ENCODE measurements at regions not wholly inside any gene's neighbourhood (a gene's known extent, or its start where the extent isn't known, plus 50 kb on each side); places are given as distances from the start of the nearest gene placed in this dataset.

GRCh38 chr4:147328189-147328588 lies 152.7 kb upstream of the EDNRA start:
- Histone ChIP-seq H3K4me1 (peaks cover 0 to 37% (median 11%) of the 10 kb centered on the region in 12 donors), H3K27me3 (no peaks in the 10 kb centered on the region), H3K27ac (peak overlapping the region in 7 of 12 donors; percentile 17 to 77 (median 56)), H3K9me3 (no peaks in the 10 kb centered on the region), H3K36me3 (no peaks in the 10 kb centered on the region), H3K4me3 (no peak overlapping the region)
- no peak for DNase-seq
- no peak for ATAC-seq
- WGBS, 4 donors, result 72 to 81% (median 79%) methylated on average over 2 of the region's 2 CpGs
- TF ChIP-seq, protein P1, sequence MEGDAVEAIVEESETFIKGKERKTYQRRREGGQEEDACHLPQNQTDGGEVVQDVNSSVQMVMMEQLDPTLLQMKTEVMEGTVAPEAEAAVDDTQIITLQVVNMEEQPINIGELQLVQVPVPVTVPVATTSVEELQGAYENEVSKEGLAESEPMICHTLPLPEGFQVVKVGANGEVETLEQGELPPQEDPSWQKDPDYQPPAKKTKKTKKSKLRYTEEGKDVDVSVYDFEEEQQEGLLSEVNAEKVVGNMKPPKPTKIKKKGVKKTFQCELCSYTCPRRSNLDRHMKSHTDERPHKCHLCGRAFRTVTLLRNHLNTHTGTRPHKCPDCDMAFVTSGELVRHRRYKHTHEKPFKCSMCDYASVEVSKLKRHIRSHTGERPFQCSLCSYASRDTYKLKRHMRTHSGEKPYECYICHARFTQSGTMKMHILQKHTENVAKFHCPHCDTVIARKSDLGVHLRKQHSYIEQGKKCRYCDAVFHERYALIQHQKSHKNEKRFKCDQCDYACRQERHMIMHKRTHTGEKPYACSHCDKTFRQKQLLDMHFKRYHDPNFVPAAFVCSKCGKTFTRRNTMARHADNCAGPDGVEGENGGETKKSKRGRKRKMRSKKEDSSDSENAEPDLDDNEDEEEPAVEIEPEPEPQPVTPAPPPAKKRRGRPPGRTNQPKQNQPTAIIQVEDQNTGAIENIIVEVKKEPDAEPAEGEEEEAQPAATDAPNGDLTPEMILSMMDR (IDR thresholded peaks at IDR 0.05), result no peak
- no peak for TF ChIP-seq POLR2A (IDR thresholded peaks at IDR 0.05)
- intact Hi-C loops (cut with DNase I), result loop anchor here in 2 of 10 donors (5.0 kb wide), 2 partner anchors 154 to 156 kb away; partner anchors contain the start of gene EDNRA (in 1 of the 2)

GRCh38 chr4:147328756-147329446 lies 152.0 kb upstream of the EDNRA start:
- TF ChIP-seq, protein P1 (IDR thresholded peaks at IDR 0.05), result no peak
- no peak for TF ChIP-seq POLR2A (IDR thresholded peaks at IDR 0.05)
- Histone ChIP-seq H3K9me3 (no peaks in the 10 kb centered on the region), H3K4me3 (no peak overlapping the region), H3K36me3 (no peaks in the 10 kb centered on the region), H3K27ac (peak overlapping the region in 6 of 12 donors; percentile 17 to 77 (median 55)), H3K4me1 (peaks cover 0 to 40% (median 11%) of the 10 kb centered on the region in 12 donors), H3K27me3 (no peaks in the 10 kb centered on the region)
- intact Hi-C loops (cut with DNase I), result loop anchor here in 2 of 10 donors (5.0 kb wide), 2 partner anchors 153 to 157 kb away; partner anchors contain the start of gene EDNRA (in 1 of the 2)
- no peak for DNase-seq
- peak; percentile 47 to 75 (median 63) for ATAC-seq
- WGBS, 4 donors, result 61 to 75% (median 68%) methylated on average over 8 of the region's 8 CpGs

GRCh38 chr4:147332091-147332490 lies 148.8 kb upstream of the EDNRA start:
- intact Hi-C loops (cut with DNase I), result loop anchor here in 1 of 10 donors (10.0 kb wide), 1 partner anchor 253 kb away; no protein-coding TSS in a partner anchor

GRCh38 chr4:147334478-147334877 lies 146.4 kb upstream of the EDNRA start:
- peak in 2 of 4 donors; percentile 64 to 76 for ATAC-seq
- Histone ChIP-seq H3K9me3 (no peaks in the 10 kb centered on the region), H3K27ac (peak overlapping the region in 4 of 12 donors; percentile 11 to 44 (median 26)), H3K4me1 (peaks cover 0 to 11% (median 0%) of the 10 kb centered on the region in 12 donors), H3K27me3 (no peaks in the 10 kb centered on the region), H3K36me3 (no peaks in the 10 kb centered on the region), H3K4me3 (no peak overlapping the region)
- 31 to 58% (median 38%) methylated on average over 1 of the region's 1 CpG for WGBS, 4 donors
- no peak for DNase-seq
- intact Hi-C loops (cut with DNase I), result loop anchor here in 1 of 10 donors (10.0 kb wide), 1 partner anchor 250 kb away; no protein-coding TSS in a partner anchor
- TF ChIP-seq, protein P1 (IDR thresholded peaks at IDR 0.05), result no peak
- TF ChIP-seq POLR2A (IDR thresholded peaks at IDR 0.05), result no peak

More at GRCh38 chr4:147332091-147332490, 148.8 kb upstream of the EDNRA start:
- WGBS, 4 donors, result 73 to 94% (median 83%) methylated on average over 1 of the region's 1 CpG
- Histone ChIP-seq H3K27me3 (no peaks in the 10 kb centered on the region), H3K4me3 (no peak overlapping the region), H3K36me3 (no peaks in the 10 kb centered on the region), H3K9me3 (no peaks in the 10 kb centered on the region), H3K4me1 (peaks cover 0 to 30% (median 8%) of the 10 kb centered on the region in 12 donors), H3K27ac (no peak overlapping the region)
- no peak for TF ChIP-seq POLR2A (IDR thresholded peaks at IDR 0.05)
- TF ChIP-seq, protein P1 (IDR thresholded peaks at IDR 0.05), result no peak
- ATAC-seq, result peak in 1 of 4 donors; percentile 10
- peak in 1 of 5 donors; percentile 12 for DNase-seq
